ENCODE measurements at regions not wholly inside any gene's neighbourhood (a gene's known extent, or its start where the extent isn't known, plus 50 kb on each side); places are given as distances from the start of the nearest gene placed in this dataset.
"Not testable (repeated sequence)": the region's sequence is repeated elsewhere in the genome, so short reads cannot be mapped to it uniquely, and the experiment has no call there.

- H3K27me3 Mint-ChIP-seq = no peaks in the 10 kb centered on the region
- intact Hi-C loops (cut with micrococcal nuclease) = no loop called here
Measured at GRCh38 chr5:38772471-38772870, 73.3 kb upstream of the OSMR start.

GRCh38 chr5:38775218-38775840, 70.5 kb upstream of the OSMR start:
- Mint-ChIP-seq H3K4me1 (ENCODE audit: low read depth) (no peaks in the 10 kb centered on the region), H3K9me3 (no peaks in the 10 kb centered on the region), H3K4me3 (no peak overlapping the region), H3K36me3 (ENCODE audit: low read depth) (no peaks in the 10 kb centered on the region), H3K27ac (no peak overlapping the region), H3K27me3 (no peaks in the 10 kb centered on the region)
- intact Hi-C loops (cut with micrococcal nuclease) = no loop called here

More at GRCh38 chr5:38772471-38772870, 73.3 kb upstream of the OSMR start:
- Mint-ChIP-seq H3K27ac (no peak overlapping the region), H3K9me3 (no peaks in the 10 kb centered on the region), H3K4me3 (no peak overlapping the region), H3K4me1 (ENCODE audit: low read depth) (no peaks in the 10 kb centered on the region), H3K36me3 (ENCODE audit: low read depth) (no peaks in the 10 kb centered on the region)

- H3K9me3 Mint-ChIP-seq = no peaks in the 10 kb centered on the region
- H3K4me1 Mint-ChIP-seq (ENCODE audit: low read depth) = no peaks in the 10 kb centered on the region
- intact Hi-C loops (cut with micrococcal nuclease) = no loop called here
- no peaks in the 10 kb centered on the region for H3K36me3 Mint-ChIP-seq (ENCODE audit: low read depth)
- H3K27ac Mint-ChIP-seq = no peak overlapping the region
- no peak overlapping the region for H3K4me3 Mint-ChIP-seq
- H3K27me3 Mint-ChIP-seq = no peaks in the 10 kb centered on the region
Measured at GRCh38 chr5:38776149-38776896, 69.5 kb upstream of the OSMR start.

- no peak overlapping the region for H3K4me3 Mint-ChIP-seq
- no peaks in the 10 kb centered on the region for H3K9me3 Mint-ChIP-seq
- H3K4me1 Mint-ChIP-seq (ENCODE audit: low read depth) = no peaks in the 10 kb centered on the region
- no peaks in the 10 kb centered on the region for H3K36me3 Mint-ChIP-seq (ENCODE audit: low read depth)
- no peaks in the 10 kb centered on the region for H3K27me3 Mint-ChIP-seq
- no peak overlapping the region for H3K27ac Mint-ChIP-seq
- intact Hi-C loops (cut with micrococcal nuclease) = no loop called here
Measured at GRCh38 chr5:38777111-38777510, 68.7 kb upstream of the OSMR start.

GRCh38 chr5:38780316-38780715, 65.5 kb upstream of the OSMR start:
- H3K36me3 Mint-ChIP-seq (ENCODE audit: low read depth) = no peaks in the 10 kb centered on the region
- no peak overlapping the region for H3K4me3 Mint-ChIP-seq
- intact Hi-C loops (cut with micrococcal nuclease) = no loop called here
- H3K27me3 Mint-ChIP-seq = no peaks in the 10 kb centered on the region
- H3K4me1 Mint-ChIP-seq (ENCODE audit: low read depth) = no peaks in the 10 kb centered on the region
- no peak overlapping the region for H3K27ac Mint-ChIP-seq
- H3K9me3 Mint-ChIP-seq = no peaks in the 10 kb centered on the region

GRCh38 chr5:38780945-38781344, 64.9 kb upstream of the OSMR start:
- H3K4me1 Mint-ChIP-seq (ENCODE audit: low read depth) = no peaks in the 10 kb centered on the region
- no peaks in the 10 kb centered on the region for H3K27me3 Mint-ChIP-seq
- no peaks in the 10 kb centered on the region for H3K36me3 Mint-ChIP-seq (ENCODE audit: low read depth)
- H3K27ac Mint-ChIP-seq = no peak overlapping the region
- H3K9me3 Mint-ChIP-seq = no peaks in the 10 kb centered on the region
- H3K4me3 Mint-ChIP-seq = no peak overlapping the region
- intact Hi-C loops (cut with micrococcal nuclease) = no loop called here

GRCh38 chr5:38782180-38782835, 63.5 kb upstream of the OSMR start:
- H3K36me3 Mint-ChIP-seq (ENCODE audit: low read depth) = no peaks in the 10 kb centered on the region
- no peak overlapping the region for H3K4me3 Mint-ChIP-seq
- intact Hi-C loops (cut with micrococcal nuclease) = no loop called here
- no peaks in the 10 kb centered on the region for H3K27me3 Mint-ChIP-seq
- H3K4me1 Mint-ChIP-seq (ENCODE audit: low read depth) = no peaks in the 10 kb centered on the region
- no peak overlapping the region for H3K27ac Mint-ChIP-seq
- no peaks in the 10 kb centered on the region for H3K9me3 Mint-ChIP-seq

GRCh38 chr5:38783011-38783561, 62.7 kb upstream of the OSMR start:
- intact Hi-C loops (cut with micrococcal nuclease) = no loop called here
- Mint-ChIP-seq H3K4me1 (ENCODE audit: low read depth) (no peaks in the 10 kb centered on the region), H3K27ac (no peak overlapping the region)

GRCh38 chr5:38789134-38789533, 56.7 kb upstream of the OSMR start:
- no peak overlapping the region for H3K27ac Mint-ChIP-seq
- H3K36me3 Mint-ChIP-seq (ENCODE audit: low read depth) = no peaks in the 10 kb centered on the region
- H3K9me3 Mint-ChIP-seq = no peaks in the 10 kb centered on the region
- no peak overlapping the region for H3K4me3 Mint-ChIP-seq
- H3K27me3 Mint-ChIP-seq = peaks cover 6% of the 10 kb centered on the region
- H3K4me1 Mint-ChIP-seq (ENCODE audit: low read depth) = no peaks in the 10 kb centered on the region
- intact Hi-C loops (cut with micrococcal nuclease) = no loop called here

More at GRCh38 chr5:38783011-38783561, 62.7 kb upstream of the OSMR start:
- Mint-ChIP-seq H3K27me3 (no peaks in the 10 kb centered on the region), H3K36me3 (ENCODE audit: low read depth) (no peaks in the 10 kb centered on the region), H3K4me3 (no peak overlapping the region), H3K9me3 (no peaks in the 10 kb centered on the region)

- intact Hi-C loops (cut with micrococcal nuclease) = no loop called here
- Mint-ChIP-seq H3K4me1 (ENCODE audit: low read depth) (no peaks in the 10 kb centered on the region), H3K27me3 (peaks cover 6% of the 10 kb centered on the region), H3K27ac (no peak overlapping the region), H3K4me3 (no peak overlapping the region), H3K36me3 (ENCODE audit: low read depth) (no peaks in the 10 kb centered on the region), H3K9me3 (no peaks in the 10 kb centered on the region)
Measured at GRCh38 chr5:38789777-38790176, 56.0 kb upstream of the OSMR start.

GRCh38 chr5:38790268-38790667, 55.5 kb upstream of the OSMR start:
- H3K4me1 Mint-ChIP-seq (ENCODE audit: low read depth) = no peaks in the 10 kb centered on the region
- no peaks in the 10 kb centered on the region for H3K9me3 Mint-ChIP-seq
- H3K36me3 Mint-ChIP-seq (ENCODE audit: low read depth) = no peaks in the 10 kb centered on the region
- intact Hi-C loops (cut with micrococcal nuclease) = no loop called here
- H3K4me3 Mint-ChIP-seq = no peak overlapping the region
- H3K27me3 Mint-ChIP-seq = peaks cover 7% of the 10 kb centered on the region
- no peak overlapping the region for H3K27ac Mint-ChIP-seq

GRCh38 chr5:38790891-38791290, 54.9 kb upstream of the OSMR start:
- H3K27ac Mint-ChIP-seq = no peak overlapping the region
- H3K4me1 Mint-ChIP-seq (ENCODE audit: low read depth) = no peaks in the 10 kb centered on the region
- H3K9me3 Mint-ChIP-seq = no peaks in the 10 kb centered on the region
- no peaks in the 10 kb centered on the region for H3K36me3 Mint-ChIP-seq (ENCODE audit: low read depth)
- H3K4me3 Mint-ChIP-seq = no peak overlapping the region
- peaks cover 7% of the 10 kb centered on the region for H3K27me3 Mint-ChIP-seq
- intact Hi-C loops (cut with micrococcal nuclease) = no loop called here

- H3K4me3 Mint-ChIP-seq = no peak overlapping the region
- H3K4me1 Mint-ChIP-seq (ENCODE audit: low read depth) = no peaks in the 10 kb centered on the region
- no peak overlapping the region for H3K27ac Mint-ChIP-seq
- H3K36me3 Mint-ChIP-seq (ENCODE audit: low read depth) = no peaks in the 10 kb centered on the region
- peaks cover 7% of the 10 kb centered on the region for H3K27me3 Mint-ChIP-seq
- H3K9me3 Mint-ChIP-seq = no peaks in the 10 kb centered on the region
- intact Hi-C loops (cut with micrococcal nuclease) = no loop called here
Measured at GRCh38 chr5:38793099-38793498, 52.7 kb upstream of the OSMR start.

GRCh38 chr5:38794037-38794436, 51.8 kb upstream of the OSMR start:
- H3K4me3 Mint-ChIP-seq; H3K9me3 Mint-ChIP-seq; H3K36me3 Mint-ChIP-seq (ENCODE audit: low read depth); H3K27me3 Mint-ChIP-seq; intact Hi-C loops (cut with micrococcal nuclease); H3K4me1 Mint-ChIP-seq (ENCODE audit: low read depth); H3K27ac Mint-ChIP-seq: not testable (repeated sequence)

Data from dendritic cell treated with granulocyte-macrophage colony-stimulating factor and Interleukin-4, amounts not matched to agents 40 ng/mL and 50 ng/mL, for 4 days (primary cell).